HCT116 (cell line): ENCODE measurements at regions not wholly inside any gene's neighbourhood (a gene's known extent, or its start where the extent isn't known, plus 50 kb on each side); places are given as distances from the start of the nearest gene placed in this dataset.

Experiments
- ATAC-seq: fragments of 200-7000 bp; cut with Tn5 transposase; 2 replicates; pipeline ENCODE4 v1.9.1; 2020; ENCODE audit warnings: mild to moderate bottlenecking, moderate library complexity
- BruUV-seq: library from RNA; stranded (reverse); fragments of 400-500 nt; replicated peaks from 2 replicates; lab custom pipeline; 2021; lab: Mats Ljungman, UMichigan
- CTCF ChIA-PET: fragments of 300-600 bp; sonication (Branson Sonifier 250); formaldehyde crosslinking; loops from one replicate; lab custom pipeline; 2021; ENCODE audit warnings: antibody characterized with exemption; lab: Charles Lee
- POLR2A ChIA-PET: fragments of 300-600, 350-600 bp; sonication (Branson Sonifier 250); formaldehyde crosslinking; loops from one replicate; lab custom pipeline; 2021; ENCODE audit warnings: antibody characterized with exemption; lab: Charles Lee
- RAD21 ChIA-PET, 2 experiments: fragments of 300-600 bp; sonication (Branson Sonifier 250); formaldehyde crosslinking; loops; one replicate each; lab custom pipeline; 2023; ENCODE audit warnings: low total read pairs in 2 of 2; ENCODE audit not compliant: uncharacterized antibody in 2 of 2, unreplicated experiment in 2 of 2, low non-redundant PET in 1 of 2; lab: Charles Lee
- DNase-seq: peaks from one replicate; pipeline ENCODE4 v3.0.0-alpha.2; 2010; ENCODE audit warnings: low read depth, low spot score
- H2AFZ ChIP-seq: fragments of 200-600 bp; shearing (Covaris generic), sonication (generic); 2 replicates; pipeline ENCODE4 v1.6.1; 2017; ENCODE audit warnings: low read depth, mixed run types, mixed read lengths, antibody characterized with exemption, low read length; ENCODE audit not compliant: poor library complexity, severe bottlenecking
- H3K27ac ChIP-seq: 2 replicates; pipeline ENCODE4 v1.5.1; 2012; ENCODE audit warnings: low read depth, low read length
- H3K27me3 ChIP-seq: fragments of 200-600 bp; sonication (generic); 2 replicates; pipeline ENCODE4 v1.6.1; 2016; ENCODE audit warnings: mixed run types, low read length, mixed read lengths; ENCODE audit not compliant: insufficient read depth
- H3K36me3 ChIP-seq, 2 experiments: fragments of 200-500 bp in 1 of 2; fragments of 200-600 bp in 1 of 2; sonication (Bioruptor generic) in 1 of 2; sonication (generic) in 1 of 2; 2 replicates each; pipeline versions ENCODE4 v1.5.1 to v1.6.1; 2014 to 2016; ENCODE audit warnings: low read length in 2 of 2, inconsistent platforms in 1 of 2, mixed read lengths in 1 of 2, mixed run types in 1 of 2; ENCODE audit not compliant: insufficient read depth in 2 of 2, control insufficient read depth in 1 of 2
- H3K4me1 ChIP-seq, 2 experiments: fragments of 200-600 bp in 1 of 2; sonication (generic) in 1 of 2; 2 replicates each; pipeline versions ENCODE4 v1.5.1 to v1.6.1; 2012 to 2017; ENCODE audit warnings: low read length in 2 of 2, inconsistent platforms in 1 of 2, mild to moderate bottlenecking in 1 of 2, mixed read lengths in 1 of 2, mixed run types in 1 of 2, moderate library complexity in 1 of 2; ENCODE audit not compliant: insufficient read depth in 2 of 2, control insufficient read depth in 1 of 2
- H3K4me2 ChIP-seq: fragments of 200-600 bp; sonication (generic); 2 replicates; pipeline ENCODE4 v1.6.1; 2017; ENCODE audit warnings: mixed run types, low read length, mixed read lengths
- H3K4me3 ChIP-seq, 2 experiments: fragments of 200-600 bp in 1 of 2; sonication (generic) in 1 of 2; replicated peaks in 1 of 2; 2 replicates each; pipeline ENCODE4 v1.5.1; 2011 to 2016; ENCODE audit warnings: low read length in 2 of 2, control low read depth in 1 of 2, low read depth in 1 of 2, mild to moderate bottlenecking in 1 of 2, mixed read lengths in 1 of 2, mixed run types in 1 of 2
- H3K79me2 ChIP-seq: fragments of 200-600 bp; sonication (generic); 2 replicates; pipeline ENCODE4 v1.6.1; 2017; ENCODE audit warnings: mild to moderate bottlenecking, mixed run types, low read length, moderate library complexity, mixed read lengths; ENCODE audit not compliant: insufficient read depth
- H3K9ac ChIP-seq: fragments of 200-600 bp; sonication (generic); 2 replicates; pipeline ENCODE4 v1.6.1; 2016; ENCODE audit warnings: low read length, mixed read lengths
- H3K9me2 ChIP-seq: fragments of 200-600 bp; sonication (generic), shearing (Covaris generic); 2 replicates; pipeline ENCODE4 v1.6.1; 2017; ENCODE audit warnings: mixed run types, mild to moderate bottlenecking, moderate library complexity; ENCODE audit not compliant: insufficient read depth
- H3K9me3 ChIP-seq, 2 experiments: fragments of 200-500 bp in 1 of 2; fragments of 200-600 bp in 1 of 2; sonication (Bioruptor generic) in 1 of 2; sonication (generic) in 1 of 2; 2 replicates each; pipeline ENCODE4 v1.6.1; 2014 to 2017; ENCODE audit warnings: low read length in 2 of 2, mixed read lengths in 2 of 2, inconsistent platforms in 1 of 2, low read depth in 1 of 2, mild to moderate bottlenecking in 1 of 2, mixed run types in 1 of 2, moderate library complexity in 1 of 2; ENCODE audit not compliant: control insufficient read depth in 1 of 2, insufficient read depth in 1 of 2
- H4K20me1 ChIP-seq: fragments of 200-600 bp; sonication (generic), shearing (Covaris generic); 2 replicates; pipeline ENCODE4 v1.6.1; 2017; ENCODE audit warnings: mixed run types, mild to moderate bottlenecking, moderate library complexity; ENCODE audit not compliant: insufficient read depth
- CBX3 ChIP-seq: IDR thresholded peaks from 2 replicates; pipeline ENCODE4 v1.6.1; 2012; ENCODE audit warnings: low read depth
- EGR1 ChIP-seq: IDR thresholded peaks from 2 replicates; pipeline ENCODE4 v1.6.1; 2012; ENCODE audit warnings: low read depth
- ELF1 ChIP-seq: IDR thresholded peaks from 2 replicates; pipeline ENCODE4 v1.6.1; 2012; ENCODE audit warnings: low read depth, borderline replicate concordance
- EZH2 ChIP-seq: fragments of 200-600 bp; sonication (generic); IDR thresholded peaks from 2 replicates; pipeline ENCODE4 v1.6.1; 2017; ENCODE audit warnings: antibody characterized with exemption, mixed run types
- EZH2phosphoT487 ChIP-seq: fragments of 200-600 bp; IDR thresholded peaks from 2 replicates; pipeline ENCODE4 v1.6.1; 2018; ENCODE audit warnings: antibody characterized with exemption, borderline replicate concordance
- JUND ChIP-seq: IDR thresholded peaks from 2 replicates; pipeline ENCODE4 v1.6.1; 2012
- POLR2A ChIP-seq: IDR thresholded peaks from 2 replicates; pipeline ENCODE4 v1.7.0; 2011; ENCODE audit warnings: borderline replicate concordance; ENCODE audit not compliant: insufficient read depth, insufficient read length; ENCODE audit errors: extremely low read depth
- POLR2AphosphoS5 ChIP-seq: IDR thresholded peaks from 2 replicates; pipeline ENCODE4 v1.6.1; 2011; ENCODE audit warnings: mild to moderate bottlenecking, low read depth, low read length, moderate library complexity
- RAD21 ChIP-seq: IDR thresholded peaks from 2 replicates; pipeline ENCODE4 v1.6.1; 2012; ENCODE audit warnings: low read depth, mild to moderate bottlenecking
- SIN3A ChIP-seq: IDR thresholded peaks from 2 replicates; pipeline ENCODE4 v1.6.1; 2012; ENCODE audit warnings: low read depth
- SRF ChIP-seq: IDR thresholded peaks from 2 replicates; pipeline ENCODE4 v1.6.1; 2012; ENCODE audit warnings: low read depth
- TCF7L2 ChIP-seq: IDR thresholded peaks from 2 replicates; pipeline ENCODE4 v1.7.0; 2011; ENCODE audit warnings: borderline replicate concordance, inconsistent platforms; ENCODE audit not compliant: insufficient read depth, insufficient read length; ENCODE audit errors: extremely low read depth
- YY1 ChIP-seq: IDR thresholded peaks from 2 replicates; pipeline ENCODE4 v1.6.1; 2011; ENCODE audit warnings: low read length, low read depth, moderate library complexity, mild to moderate bottlenecking; ENCODE audit not compliant: insufficient replicate concordance; ENCODE audit errors: extremely low read depth
- ZFX ChIP-seq: fragments of 450-650 bp; IDR thresholded peaks from 2 replicates; pipeline ENCODE4 v1.6.1; 2017
- intact Hi-C: fragments of 100-400 bp; cut with micrococcal nuclease; formaldehyde crosslinking; loops from 2 replicates; pipeline ENCODE4 v1.10.0; 2022
- TF ChIP-seq, protein P1 (sequence below): IDR thresholded peaks from 2 replicates; pipeline ENCODE4 v1.6.1; 2011; ENCODE audit warnings: mild to moderate bottlenecking, low read length, moderate library complexity; ENCODE audit not compliant: insufficient replicate concordance; ENCODE audit errors: extremely low read depth
- TF ChIP-seq, protein P2 (sequence below): IDR thresholded peaks from 2 replicates; pipeline ENCODE4 v1.6.1; 2012; ENCODE audit warnings: low read depth
- TF ChIP-seq, protein P3 (sequence below): IDR thresholded peaks from 2 replicates; pipeline ENCODE4 v1.6.1; 2012
- TF ChIP-seq, protein P4 (sequence below): IDR thresholded peaks from 2 replicates; pipeline ENCODE4 v1.6.1; 2012

DNA sequence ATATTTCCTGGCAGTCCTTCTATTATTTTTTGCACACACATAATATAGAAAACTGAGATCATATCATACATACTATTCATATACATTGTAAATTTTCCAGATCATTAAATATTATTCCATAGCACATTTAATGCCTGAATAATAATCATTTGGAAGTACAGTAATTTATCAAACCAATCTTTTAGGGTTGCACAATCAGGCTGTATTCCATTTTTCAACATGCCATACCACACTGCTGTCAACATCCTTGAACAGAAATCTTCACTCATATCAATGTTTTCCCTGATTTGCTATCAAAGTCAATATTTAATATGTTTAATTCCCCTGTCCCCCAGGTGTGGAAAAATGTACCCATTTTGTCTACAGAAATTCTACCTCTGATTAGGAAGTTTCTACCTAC lies 122.7 kb upstream of the ADGRF1 start:
- no peak for DNase-seq
- H3K9me2 ChIP-seq, result no peaks in the 10 kb centered on the region
- no peak overlapping the region for H2AFZ ChIP-seq
- ChIA-PET CTCF (no interaction called here), POLR2A (no interaction called here), RAD21 (no interaction called here)
- no peak overlapping the region for H3K27ac ChIP-seq
- no peaks in the 10 kb centered on the region for H3K27me3 ChIP-seq
- H3K4me1 ChIP-seq, result peaks cover 15 to 36% of the 10 kb centered on the region in 2 experiments
- ATAC-seq, result no peak
- no peak overlapping the region for H3K4me3 ChIP-seq
- H3K36me3 ChIP-seq, result no peaks in the 10 kb centered on the region
- intact Hi-C loops, result no loop called here
- BruUV-seq, result no TSS peak
- no peak for TF ChIP-seq POLR2A
- TF ChIP-seq SRF, result no peak
- no peak for TF ChIP-seq CBX3
- TF ChIP-seq EZH2phosphoT487, result no peak
- no peak for TF ChIP-seq SIN3A
- TF ChIP-seq JUND, result no peak
- TF ChIP-seq YY1, result no peak
- no peak for TF ChIP-seq EGR1
- no peak for TF ChIP-seq RAD21
- TF ChIP-seq EZH2, result no peak
- no peak for TF ChIP-seq ELF1
- TF ChIP-seq, protein P1, sequence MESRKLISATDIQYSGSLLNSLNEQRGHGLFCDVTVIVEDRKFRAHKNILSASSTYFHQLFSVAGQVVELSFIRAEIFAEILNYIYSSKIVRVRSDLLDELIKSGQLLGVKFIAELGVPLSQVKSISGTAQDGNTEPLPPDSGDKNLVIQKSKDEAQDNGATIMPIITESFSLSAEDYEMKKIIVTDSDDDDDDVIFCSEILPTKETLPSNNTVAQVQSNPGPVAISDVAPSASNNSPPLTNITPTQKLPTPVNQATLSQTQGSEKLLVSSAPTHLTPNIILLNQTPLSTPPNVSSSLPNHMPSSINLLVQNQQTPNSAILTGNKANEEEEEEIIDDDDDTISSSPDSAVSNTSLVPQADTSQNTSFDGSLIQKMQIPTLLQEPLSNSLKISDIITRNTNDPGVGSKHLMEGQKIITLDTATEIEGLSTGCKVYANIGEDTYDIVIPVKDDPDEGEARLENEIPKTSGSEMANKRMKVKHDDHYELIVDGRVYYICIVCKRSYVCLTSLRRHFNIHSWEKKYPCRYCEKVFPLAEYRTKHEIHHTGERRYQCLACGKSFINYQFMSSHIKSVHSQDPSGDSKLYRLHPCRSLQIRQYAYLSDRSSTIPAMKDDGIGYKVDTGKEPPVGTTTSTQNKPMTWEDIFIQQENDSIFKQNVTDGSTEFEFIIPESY, result no peak
- TF ChIP-seq, protein P2, sequence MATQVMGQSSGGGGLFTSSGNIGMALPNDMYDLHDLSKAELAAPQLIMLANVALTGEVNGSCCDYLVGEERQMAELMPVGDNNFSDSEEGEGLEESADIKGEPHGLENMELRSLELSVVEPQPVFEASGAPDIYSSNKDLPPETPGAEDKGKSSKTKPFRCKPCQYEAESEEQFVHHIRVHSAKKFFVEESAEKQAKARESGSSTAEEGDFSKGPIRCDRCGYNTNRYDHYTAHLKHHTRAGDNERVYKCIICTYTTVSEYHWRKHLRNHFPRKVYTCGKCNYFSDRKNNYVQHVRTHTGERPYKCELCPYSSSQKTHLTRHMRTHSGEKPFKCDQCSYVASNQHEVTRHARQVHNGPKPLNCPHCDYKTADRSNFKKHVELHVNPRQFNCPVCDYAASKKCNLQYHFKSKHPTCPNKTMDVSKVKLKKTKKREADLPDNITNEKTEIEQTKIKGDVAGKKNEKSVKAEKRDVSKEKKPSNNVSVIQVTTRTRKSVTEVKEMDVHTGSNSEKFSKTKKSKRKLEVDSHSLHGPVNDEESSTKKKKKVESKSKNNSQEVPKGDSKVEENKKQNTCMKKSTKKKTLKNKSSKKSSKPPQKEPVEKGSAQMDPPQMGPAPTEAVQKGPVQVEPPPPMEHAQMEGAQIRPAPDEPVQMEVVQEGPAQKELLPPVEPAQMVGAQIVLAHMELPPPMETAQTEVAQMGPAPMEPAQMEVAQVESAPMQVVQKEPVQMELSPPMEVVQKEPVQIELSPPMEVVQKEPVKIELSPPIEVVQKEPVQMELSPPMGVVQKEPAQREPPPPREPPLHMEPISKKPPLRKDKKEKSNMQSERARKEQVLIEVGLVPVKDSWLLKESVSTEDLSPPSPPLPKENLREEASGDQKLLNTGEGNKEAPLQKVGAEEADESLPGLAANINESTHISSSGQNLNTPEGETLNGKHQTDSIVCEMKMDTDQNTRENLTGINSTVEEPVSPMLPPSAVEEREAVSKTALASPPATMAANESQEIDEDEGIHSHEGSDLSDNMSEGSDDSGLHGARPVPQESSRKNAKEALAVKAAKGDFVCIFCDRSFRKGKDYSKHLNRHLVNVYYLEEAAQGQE, result no peak
- no peak for TF ChIP-seq ZFX
- TF ChIP-seq POLR2AphosphoS5, result no peak
- TF ChIP-seq TCF7L2, result no peak
- TF ChIP-seq, protein P3, sequence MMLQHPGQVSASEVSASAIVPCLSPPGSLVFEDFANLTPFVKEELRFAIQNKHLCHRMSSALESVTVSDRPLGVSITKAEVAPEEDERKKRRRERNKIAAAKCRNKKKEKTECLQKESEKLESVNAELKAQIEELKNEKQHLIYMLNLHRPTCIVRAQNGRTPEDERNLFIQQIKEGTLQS, result no peak
- TF ChIP-seq, protein P4, sequence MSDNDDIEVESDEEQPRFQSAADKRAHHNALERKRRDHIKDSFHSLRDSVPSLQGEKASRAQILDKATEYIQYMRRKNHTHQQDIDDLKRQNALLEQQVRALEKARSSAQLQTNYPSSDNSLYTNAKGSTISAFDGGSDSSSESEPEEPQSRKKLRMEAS, result no peak
- H3K9ac ChIP-seq, result no peak overlapping the region
- no peaks in the 10 kb centered on the region for H4K20me1 ChIP-seq
- no peaks in the 10 kb centered on the region for H3K9me3 ChIP-seq
- H3K79me2 ChIP-seq, result no peaks in the 10 kb centered on the region
- no peak overlapping the region for H3K4me2 ChIP-seq
